Stimulated activated CD4-positive, alpha-beta T cell treated with anti-CD3 and anti-CD28 coated beads, Interleukin-4, amount 100 ng/mL, for 24 hours (primary cell): ENCODE measurements at regions not wholly inside any gene's neighbourhood (a gene's known extent, or its start where the extent isn't known, plus 50 kb on each side); places are given as distances from the start of the nearest gene placed in this dataset.

Source experiments
- DNase-seq: peaks from one replicate; pipeline ENCODE4 v3.0.0-alpha.2; 2020

- DNase-seq: no peak
Measured at GRCh38 chr14:96638041-96638855, 136.1 kb downstream of the PAPOLA start.

DNA sequence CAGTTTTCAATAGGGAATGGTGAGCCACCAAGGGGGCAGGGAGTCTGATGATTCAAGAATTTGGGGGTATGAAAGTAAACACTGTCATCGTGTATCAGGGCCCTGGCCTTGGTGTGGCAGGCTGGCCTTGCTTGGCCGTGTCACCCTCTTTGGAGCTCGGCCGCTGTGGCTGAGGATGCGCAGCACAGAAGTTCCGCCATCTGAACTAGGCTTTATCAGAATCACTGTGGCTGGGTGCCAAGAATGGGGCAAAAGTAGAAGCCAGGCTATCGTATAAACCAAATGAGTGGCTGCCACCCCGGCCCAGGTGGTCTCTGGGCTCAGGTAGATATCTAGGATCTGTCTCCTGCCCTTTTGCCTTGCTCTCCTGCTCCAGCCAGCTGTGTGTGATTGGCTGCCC lies 137.4 kb downstream of the PAPOLA start:
- no peak for DNase-seq

DNA sequence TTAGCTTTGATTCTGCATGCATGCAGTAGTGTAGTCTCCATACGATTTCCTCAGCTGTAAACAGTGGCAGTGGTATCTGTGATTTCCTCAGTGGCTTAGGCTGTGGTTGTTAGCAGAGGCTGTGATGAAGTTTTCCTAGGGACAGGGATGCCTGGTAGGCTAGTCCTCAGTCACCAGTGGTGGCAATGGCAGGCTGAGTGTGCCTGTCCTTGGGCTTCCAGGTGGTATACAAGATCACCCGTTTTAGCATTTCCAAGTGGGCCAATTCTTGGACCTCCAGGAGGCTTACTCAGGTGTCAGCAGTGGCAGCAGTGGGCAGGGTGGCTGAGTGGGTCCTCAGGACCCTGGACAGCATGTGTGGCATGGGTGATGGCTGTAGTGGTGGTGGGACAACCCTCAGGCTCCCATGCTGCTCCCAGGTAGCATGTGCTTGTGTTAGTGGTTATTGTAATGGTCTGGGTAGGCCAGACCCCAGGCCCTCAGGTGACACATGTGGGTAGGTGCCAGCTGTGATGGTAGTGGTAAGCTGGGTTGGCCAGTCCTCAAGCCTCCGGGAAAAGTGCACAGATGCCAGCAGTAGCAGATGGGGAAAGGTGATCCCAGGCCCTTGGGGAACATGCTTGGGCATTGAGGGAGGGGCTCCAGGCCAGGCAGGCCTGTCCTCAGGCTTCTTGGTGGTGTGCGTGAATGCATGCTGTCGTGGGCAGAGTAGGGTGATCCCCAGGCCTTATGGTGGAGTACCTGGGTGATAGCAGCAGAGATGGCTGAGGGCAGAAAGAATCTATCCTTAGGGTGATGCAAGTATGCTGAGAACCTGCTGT lies 146.5 kb downstream of the PAPOLA start:
- DNase-seq: no peak

DNA sequence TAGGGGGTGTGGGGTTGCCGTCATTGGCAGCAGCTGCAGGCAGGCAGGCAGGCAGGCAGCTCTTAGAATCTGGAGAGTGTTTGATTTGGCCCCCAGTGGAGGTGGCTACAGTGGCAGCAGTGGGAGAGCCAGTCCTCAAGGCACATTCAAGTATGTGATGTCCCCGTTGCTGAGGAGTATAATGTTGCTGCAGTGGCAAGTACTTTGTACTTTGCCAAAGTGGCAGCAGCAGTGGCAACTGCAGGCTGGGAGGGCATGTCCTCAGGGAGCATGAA lies 147.1 kb downstream of the PAPOLA start:
- DNase-seq: no peak

DNA sequence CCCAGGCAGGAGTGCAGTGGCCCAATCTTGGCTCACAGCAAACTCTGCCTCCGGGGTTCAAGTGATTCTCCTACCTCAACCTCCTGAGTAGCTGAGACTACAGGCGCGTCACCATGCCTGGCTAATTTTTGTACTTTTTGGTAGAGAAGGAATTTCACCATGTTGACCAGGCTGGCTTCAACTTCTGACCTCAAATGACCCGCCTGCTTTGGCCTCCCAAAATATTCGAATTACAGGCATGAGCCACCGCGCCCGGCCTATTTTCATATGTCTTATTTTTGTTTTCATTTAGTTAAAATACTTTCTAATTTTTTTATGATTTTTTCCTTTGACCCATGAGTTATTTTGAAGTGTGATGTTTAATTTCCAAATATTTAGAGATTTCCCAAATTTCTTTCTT lies 143.6 kb upstream of the VRK1 start:
- no peak for DNase-seq

- no peak for DNase-seq
Measured at GRCh38 chr14:96658611-96659010, 138.6 kb upstream of the VRK1 start.

DNA sequence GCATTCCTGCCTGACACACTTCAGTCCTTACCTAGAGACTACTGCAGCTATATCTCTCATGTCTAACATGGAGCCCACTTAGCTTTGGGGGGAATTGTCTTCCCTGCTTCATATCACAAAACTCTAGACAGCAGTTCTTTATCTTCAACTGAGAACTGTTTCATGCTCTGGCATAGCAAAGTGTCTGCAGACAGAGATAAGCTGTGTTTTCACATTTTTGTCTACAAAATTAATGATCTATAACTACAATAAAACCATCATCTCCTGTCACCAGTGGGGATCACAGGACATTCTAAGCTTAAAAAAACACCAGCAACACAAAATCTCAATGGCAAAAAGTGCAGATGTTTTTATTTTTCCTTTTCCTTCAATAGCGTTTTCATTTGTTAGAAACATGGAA lies 137.1 kb upstream of the VRK1 start:
- no peak for DNase-seq

DNA sequence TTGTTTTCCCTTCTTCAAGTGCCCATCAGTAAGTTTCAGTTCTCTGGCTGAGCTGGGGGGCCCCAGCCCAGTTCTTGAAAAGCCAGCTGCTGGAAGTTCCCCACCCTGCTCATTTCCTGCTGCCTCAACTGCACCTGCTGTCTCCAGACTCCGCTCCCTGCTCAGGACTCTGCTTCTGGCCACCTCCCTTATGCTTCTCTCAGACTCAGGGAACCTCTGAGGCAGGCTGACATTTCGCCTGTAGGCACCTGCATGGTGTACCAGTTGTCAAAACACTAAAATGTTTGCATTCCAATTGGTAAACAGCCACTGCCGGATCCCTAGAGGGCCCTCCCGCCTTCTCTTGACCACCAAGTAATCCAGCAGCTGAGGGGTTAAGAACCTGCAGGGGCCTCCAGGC lies 136.5 kb upstream of the VRK1 start:
- DNase-seq: no peak

- no peak for DNase-seq
Measured at GRCh38 chr14:96661244-96661969, 135.8 kb upstream of the VRK1 start.

- no peak for DNase-seq
Measured at GRCh38 chr14:96662116-96662970, 134.8 kb upstream of the VRK1 start.

GRCh38 chr14:96663076-96663475 lies 134.1 kb upstream of the VRK1 start:
- no peak for DNase-seq

DNA sequence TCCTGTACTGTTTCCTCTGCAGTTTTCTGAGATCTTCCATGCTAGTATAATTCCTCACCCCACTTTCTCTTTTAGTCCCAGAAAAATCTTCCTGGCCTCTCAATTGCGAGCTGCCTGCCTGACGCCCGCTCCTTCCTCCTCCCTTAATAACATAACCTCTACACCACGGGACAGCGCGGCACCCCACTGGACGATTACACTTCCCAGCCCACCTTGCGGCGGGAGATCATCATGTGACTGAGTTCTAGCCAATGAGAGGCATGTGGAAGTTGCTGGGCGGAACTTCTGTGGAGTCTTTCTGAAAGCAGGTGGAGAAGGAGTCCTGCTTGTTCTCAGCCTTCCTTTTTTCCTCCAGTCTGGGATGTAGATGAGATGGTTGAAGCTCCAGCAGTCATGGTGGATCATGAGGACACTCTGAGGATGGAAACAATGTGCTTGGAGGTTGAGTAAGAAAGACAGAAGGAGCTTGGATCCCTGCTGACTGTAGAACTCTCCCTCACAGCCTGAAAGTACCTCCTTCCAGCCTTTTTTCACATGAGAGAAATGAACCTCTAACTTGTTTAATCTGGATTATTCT lies 133.6 kb upstream of the VRK1 start:
- DNase-seq: no peak

DNA sequence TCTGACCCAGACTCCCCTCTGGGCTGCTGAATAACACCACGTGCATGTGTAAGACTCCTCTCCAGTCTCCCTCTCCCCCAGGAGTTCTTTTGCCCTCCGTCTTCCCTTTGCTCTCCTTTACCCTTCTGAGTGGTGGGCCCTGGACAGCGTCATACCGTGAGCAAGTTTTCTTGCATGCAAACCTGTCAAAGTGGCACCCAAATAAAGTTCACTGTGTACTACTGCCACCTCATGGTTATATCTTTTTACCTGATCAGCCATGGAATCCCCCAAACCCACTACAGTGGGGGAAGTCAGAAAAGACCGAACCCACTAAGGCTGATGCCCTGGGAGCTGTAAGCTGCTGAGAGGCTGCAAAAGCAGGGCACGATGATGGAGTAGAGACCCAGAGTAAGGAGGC lies 131.1 kb upstream of the VRK1 start:
- no peak for DNase-seq

DNA sequence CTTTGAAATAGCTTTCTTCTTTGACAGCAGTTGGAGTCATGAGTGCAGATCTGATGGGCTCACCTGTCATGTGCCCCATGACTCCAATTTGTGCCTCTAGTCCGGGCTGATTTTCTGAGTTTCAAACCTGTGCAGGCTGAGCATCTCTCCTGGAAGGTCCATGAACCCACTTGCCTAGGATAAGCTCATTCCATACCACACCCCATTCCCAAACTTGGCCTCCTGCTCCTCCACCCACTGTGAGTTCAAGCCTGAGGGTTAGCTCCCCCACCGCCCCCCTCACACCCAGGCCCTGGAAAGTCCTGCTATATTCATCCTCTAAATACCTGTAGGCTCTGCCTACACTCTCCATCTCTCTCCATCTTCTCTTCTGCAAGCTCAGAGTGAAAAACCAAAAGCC lies 126.8 kb upstream of the VRK1 start:
- no peak for DNase-seq

DNA sequence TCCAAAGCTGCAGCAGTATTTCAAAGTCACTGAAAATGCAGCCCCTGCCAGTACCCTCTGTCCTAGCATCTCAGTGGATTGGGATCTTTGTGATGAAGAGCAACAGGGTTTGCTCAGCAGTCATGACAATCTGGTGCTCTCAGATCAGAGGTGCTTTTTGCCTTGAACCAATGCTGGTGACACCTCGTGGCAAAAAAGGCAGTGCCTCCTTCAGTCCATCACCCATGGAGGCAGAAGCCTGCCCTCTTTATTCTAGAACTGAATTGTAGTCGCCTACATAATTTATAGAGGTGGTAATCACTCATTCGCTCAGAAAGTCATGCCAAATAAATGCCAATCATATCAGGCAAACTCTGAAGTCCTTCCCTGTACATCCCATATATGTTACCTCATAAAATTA lies 126.0 kb upstream of the VRK1 start:
- no peak for DNase-seq

- DNase-seq: no peak
Measured at GRCh38 chr14:96673706-96674105, 123.5 kb upstream of the VRK1 start.

GRCh38 chr14:96674121-96674520 lies 123.1 kb upstream of the VRK1 start:
- no peak for DNase-seq

DNA sequence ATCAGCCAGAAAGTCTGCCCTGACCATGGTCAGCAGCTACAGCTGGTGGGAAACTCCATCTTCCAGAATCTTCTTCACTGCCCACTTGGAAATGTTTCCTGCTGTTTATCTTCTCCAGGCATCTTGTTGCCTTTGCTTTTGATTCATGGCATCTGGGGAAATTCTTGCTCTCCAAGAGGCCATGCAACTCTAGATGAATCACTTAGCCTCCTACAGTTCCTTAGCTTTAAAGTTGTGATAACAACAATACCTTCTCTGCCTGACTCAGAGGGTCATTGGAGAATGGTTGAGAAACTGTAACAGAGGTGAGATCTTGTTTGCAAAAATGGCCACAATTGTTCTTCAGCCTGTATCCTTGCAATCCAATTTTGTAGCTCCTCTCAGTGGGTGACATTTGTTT lies 121.0 kb upstream of the VRK1 start:
- no peak for DNase-seq

DNA sequence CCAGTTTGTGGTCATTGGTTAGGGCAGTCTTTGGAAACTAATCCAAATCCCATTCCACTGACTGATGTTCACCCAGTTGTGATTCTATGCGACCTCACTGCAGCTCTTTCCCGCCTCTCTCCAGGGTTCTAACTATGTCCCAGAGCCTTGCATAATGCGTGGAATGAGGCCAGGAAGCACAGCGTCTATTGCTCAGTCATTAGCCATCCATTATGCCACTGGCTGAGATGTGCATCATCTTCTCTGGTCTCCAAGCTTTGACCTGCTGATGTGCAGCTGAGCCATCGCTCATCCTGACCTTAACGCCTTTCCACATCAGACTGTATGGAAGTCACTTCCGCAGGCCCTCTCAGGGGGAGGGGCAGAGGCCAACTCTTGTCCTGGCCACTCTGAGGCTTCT lies 115.4 kb upstream of the VRK1 start:
- DNase-seq: no peak

DNA sequence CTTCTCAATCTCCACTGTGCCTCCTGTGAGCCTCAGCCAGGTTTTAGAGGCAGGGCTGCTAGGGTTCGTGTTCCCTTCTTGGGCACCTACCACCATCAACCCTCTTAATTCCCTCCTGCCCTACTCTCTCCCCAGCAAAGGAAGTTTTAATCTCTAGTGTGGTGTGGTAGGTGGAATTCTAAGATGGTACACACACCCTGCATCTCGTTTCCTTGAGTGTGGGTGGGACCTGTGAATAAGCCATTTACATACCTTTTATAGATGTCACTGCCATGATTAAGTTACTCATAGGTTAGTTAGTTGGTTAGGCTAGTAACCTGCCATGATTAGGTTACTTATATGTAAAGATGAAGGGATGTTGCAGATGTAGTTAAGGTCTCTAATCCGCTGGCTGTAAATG lies 114.8 kb upstream of the VRK1 start:
- DNase-seq: no peak

DNA sequence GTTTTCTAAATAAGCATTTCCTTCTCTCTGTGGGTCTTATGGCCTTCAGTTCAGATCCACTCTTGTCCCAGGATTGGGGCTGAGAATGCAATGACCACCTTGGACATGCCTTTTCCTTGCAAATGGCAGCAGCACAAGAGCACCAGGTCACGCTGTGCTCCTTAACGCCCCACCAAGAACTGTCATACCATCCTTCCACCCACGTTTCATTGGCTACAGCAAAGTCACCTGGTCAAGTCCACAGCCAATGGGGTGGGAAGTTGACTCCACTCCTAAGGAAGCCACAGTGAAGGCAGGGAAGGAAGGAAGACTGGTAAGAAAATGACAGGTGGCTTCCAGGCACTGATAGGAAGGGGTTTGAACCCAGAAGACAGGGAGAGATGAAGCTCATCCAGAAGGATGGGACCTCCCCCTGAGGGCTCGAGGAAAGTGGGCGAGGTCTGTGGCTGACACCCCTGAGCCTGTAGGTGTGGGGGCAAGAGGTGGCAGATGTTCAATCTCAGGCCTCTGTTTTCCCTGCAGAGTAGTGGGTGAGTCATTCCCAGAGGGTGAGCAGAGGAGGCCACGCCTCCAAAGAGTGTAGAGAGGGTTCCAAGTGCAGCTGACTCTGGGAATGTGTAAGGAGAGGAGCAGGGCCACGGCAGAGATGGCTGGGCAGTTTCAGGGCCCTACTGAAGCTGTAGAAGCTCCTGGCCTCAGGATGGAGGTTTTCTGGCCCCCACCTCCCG lies 113.5 kb upstream of the VRK1 start:
- DNase-seq: no peak

- no peak for DNase-seq
Measured at GRCh38 chr14:96686126-96686525, 111.1 kb upstream of the VRK1 start.
